Lung (tissue), 11 donors: ENCODE measurements at regions not wholly inside any gene's neighbourhood (a gene's known extent, or its start where the extent isn't known, plus 50 kb on each side); places are given as distances from the start of the nearest gene placed in this dataset.

Experiments
- ATAC-seq: fragments of 200-7000 bp; cut with Tn5 transposase; one replicate; pipeline ENCODE4 v1.9.1; 2020; ENCODE audit warnings: moderate number of reproducible peaks; ENCODE audit not compliant: insufficient read depth, low FRiP score
- DNase-seq, 3 donors: peaks; one replicate each; pipeline ENCODE4 v3.0.0-alpha.2; 2013 to 2017
- H3K27ac ChIP-seq, 2 donors: one replicate each; pipeline ENCODE4 v1.5.1; 2013; ENCODE audit warnings: mild to moderate bottlenecking in 2 of 2, moderate library complexity in 2 of 2, control low read depth in 1 of 2, inconsistent platforms in 1 of 2, low read depth in 1 of 2, low read length in 1 of 2
- H3K27me3 ChIP-seq, 3 donors: one replicate each; pipeline ENCODE4 v1.5.1; 2013; ENCODE audit warnings: low read length in 2 of 3; ENCODE audit not compliant: control insufficient read depth in 3 of 3, insufficient read depth in 3 of 3
- H3K36me3 ChIP-seq, 4 donors: one replicate each; pipeline ENCODE4 v1.5.1; 2013; ENCODE audit warnings: low read length in 4 of 4, mild to moderate bottlenecking in 1 of 4, moderate library complexity in 1 of 4; ENCODE audit not compliant: control insufficient read depth in 4 of 4, insufficient read depth in 4 of 4
- H3K4me1 ChIP-seq, 5 donors: one replicate each; pipeline ENCODE4 v1.5.1; 2013; ENCODE audit warnings: low read length in 5 of 5, mild to moderate bottlenecking in 2 of 5, moderate library complexity in 1 of 5; ENCODE audit not compliant: control insufficient read depth in 5 of 5, insufficient read depth in 5 of 5
- H3K4me3 ChIP-seq: one replicate; pipeline ENCODE4 v1.5.1; 2013; ENCODE audit warnings: mild to moderate bottlenecking, control low read depth, moderate library complexity
- H3K9ac ChIP-seq, 2 donors: one replicate each; pipeline ENCODE4 v1.5.1; 2013; ENCODE audit warnings: low read length in 2 of 2, control low read depth in 1 of 2; ENCODE audit not compliant: insufficient read depth in 1 of 2
- H3K9me3 ChIP-seq, 4 donors: one replicate each; pipeline ENCODE4 v1.5.1; 2013; ENCODE audit warnings: low read length in 3 of 4, mild to moderate bottlenecking in 1 of 4, moderate library complexity in 1 of 4; ENCODE audit not compliant: control insufficient read depth in 4 of 4, insufficient read depth in 3 of 4
- WGBS, 2 donors: extraction: QIAGEN DNeasy Blood & Tissue Kit; methylation state at CpG; one replicate each; pipeline ENCODE4 v1.1.7; 2013; 5-methylcytosine and 5-hydroxymethylcytosine counted together
- TF ChIP-seq, protein P1 (sequence below): IDR thresholded peaks from 2 replicates; pipeline ENCODE4 v1.5.1; 2012; ENCODE audit warnings: mild to moderate bottlenecking; ENCODE audit errors: control extremely low read depth, extremely low read depth
- donor health status: control.
- donor health status: control.
- donor health status: Bipolar disorder and iron deficiency.
- donor health status: healthy.
- donor health status: DM: yes; HTN: yes; CAD: no.

DNA sequence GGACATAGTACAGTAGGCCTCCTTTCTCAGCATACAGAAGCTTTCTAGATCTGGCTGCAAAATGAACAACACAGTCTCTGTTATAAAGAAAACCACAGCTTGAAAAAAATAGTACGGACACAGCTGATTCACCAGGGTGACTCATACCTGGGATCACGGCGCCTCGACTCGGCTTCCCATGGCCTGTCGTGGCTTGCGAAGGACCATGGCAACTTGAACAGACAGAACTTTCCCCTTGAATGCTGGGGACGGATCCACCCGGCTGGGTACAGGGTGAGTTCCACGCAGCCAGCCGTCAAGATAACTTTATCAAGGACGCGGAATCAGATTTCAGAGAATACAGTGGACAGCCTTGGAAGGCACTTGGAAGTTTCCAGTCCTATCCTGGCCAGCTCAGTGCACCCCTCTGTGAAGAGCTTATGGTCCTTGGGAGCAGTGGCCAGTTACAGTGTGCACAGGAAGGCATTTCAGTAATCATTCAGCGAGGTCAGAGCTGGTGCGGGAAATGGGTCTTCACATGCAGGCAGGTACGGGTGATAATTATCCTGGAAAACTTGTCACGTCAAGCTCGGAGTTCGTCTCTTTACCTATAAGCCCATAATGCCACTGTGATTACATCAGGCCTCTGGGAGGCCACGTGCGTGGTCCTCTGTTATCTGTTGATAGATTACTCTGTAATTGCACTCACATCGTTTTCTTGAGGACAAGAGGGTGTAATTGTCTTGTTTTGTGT is 57.9 kb upstream of the MAF start:
- Histone ChIP-seq H3K4me1 (peaks cover 0 to 16% (median 7%) of the 10 kb centered on the region in 5 donors), H3K27ac (no peak overlapping the region), H3K9me3 (peaks cover 0 to 3% (median 0%) of the 10 kb centered on the region in 4 donors), H3K36me3 (no peaks in the 10 kb centered on the region), H3K4me3 (no peak overlapping the region), H3K27me3 (no peaks in the 10 kb centered on the region), H3K9ac (no peak overlapping the region)
- ATAC-seq (no peak), DNase-seq (no peak)
- 88 to 93% methylated on average over 22 of the region's 22 CpGs for WGBS, 2 donors
- TF ChIP-seq, protein P1, sequence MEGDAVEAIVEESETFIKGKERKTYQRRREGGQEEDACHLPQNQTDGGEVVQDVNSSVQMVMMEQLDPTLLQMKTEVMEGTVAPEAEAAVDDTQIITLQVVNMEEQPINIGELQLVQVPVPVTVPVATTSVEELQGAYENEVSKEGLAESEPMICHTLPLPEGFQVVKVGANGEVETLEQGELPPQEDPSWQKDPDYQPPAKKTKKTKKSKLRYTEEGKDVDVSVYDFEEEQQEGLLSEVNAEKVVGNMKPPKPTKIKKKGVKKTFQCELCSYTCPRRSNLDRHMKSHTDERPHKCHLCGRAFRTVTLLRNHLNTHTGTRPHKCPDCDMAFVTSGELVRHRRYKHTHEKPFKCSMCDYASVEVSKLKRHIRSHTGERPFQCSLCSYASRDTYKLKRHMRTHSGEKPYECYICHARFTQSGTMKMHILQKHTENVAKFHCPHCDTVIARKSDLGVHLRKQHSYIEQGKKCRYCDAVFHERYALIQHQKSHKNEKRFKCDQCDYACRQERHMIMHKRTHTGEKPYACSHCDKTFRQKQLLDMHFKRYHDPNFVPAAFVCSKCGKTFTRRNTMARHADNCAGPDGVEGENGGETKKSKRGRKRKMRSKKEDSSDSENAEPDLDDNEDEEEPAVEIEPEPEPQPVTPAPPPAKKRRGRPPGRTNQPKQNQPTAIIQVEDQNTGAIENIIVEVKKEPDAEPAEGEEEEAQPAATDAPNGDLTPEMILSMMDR = no peak

DNA sequence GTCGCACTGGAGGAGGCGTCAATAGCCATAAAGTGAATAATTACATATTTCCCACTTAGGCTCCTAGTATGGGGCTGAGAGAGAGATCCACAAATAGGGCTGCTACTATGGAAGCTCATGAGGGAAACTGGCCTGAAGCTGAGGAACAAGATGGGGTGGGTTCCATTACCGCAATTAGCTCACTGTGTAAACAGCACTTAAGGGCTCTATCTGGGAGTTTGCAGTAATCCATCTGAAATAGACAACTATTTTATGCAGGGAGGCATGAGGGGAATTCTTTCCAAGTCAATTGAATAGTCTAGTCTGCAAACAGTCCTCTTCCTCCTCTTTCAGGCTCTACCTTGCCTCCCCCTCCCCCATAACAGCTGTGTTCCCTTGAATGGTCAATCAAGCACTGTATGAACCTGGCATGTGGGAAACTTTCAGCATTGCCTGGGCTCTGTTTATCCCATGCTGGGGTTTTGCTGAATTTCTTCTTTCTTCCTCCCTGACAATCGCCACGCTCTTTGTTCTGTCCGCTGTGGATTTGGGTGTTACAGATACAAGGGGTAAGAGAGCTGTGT is 56.1 kb upstream of the MAF start:
- peaks cover 0 to 29% (median 14%) of the 10 kb centered on the region in 5 donors for H3K4me1 ChIP-seq
- ATAC-seq (no peak), DNase-seq (peak in 2 of 3 donors; percentile 14 to 31)
- 81 to 89% methylated on average over 6 of the region's 6 CpGs for WGBS, 2 donors
- TF ChIP-seq, protein P1 = no peak
- H3K27ac ChIP-seq = no peak overlapping the region
- no peak overlapping the region for H3K9ac ChIP-seq
- no peak overlapping the region for H3K4me3 ChIP-seq
- no peaks in the 10 kb centered on the region for H3K27me3 ChIP-seq
- H3K36me3 ChIP-seq = no peaks in the 10 kb centered on the region
- peaks cover 0 to 3% (median 0%) of the 10 kb centered on the region in 4 donors for H3K9me3 ChIP-seq

DNA sequence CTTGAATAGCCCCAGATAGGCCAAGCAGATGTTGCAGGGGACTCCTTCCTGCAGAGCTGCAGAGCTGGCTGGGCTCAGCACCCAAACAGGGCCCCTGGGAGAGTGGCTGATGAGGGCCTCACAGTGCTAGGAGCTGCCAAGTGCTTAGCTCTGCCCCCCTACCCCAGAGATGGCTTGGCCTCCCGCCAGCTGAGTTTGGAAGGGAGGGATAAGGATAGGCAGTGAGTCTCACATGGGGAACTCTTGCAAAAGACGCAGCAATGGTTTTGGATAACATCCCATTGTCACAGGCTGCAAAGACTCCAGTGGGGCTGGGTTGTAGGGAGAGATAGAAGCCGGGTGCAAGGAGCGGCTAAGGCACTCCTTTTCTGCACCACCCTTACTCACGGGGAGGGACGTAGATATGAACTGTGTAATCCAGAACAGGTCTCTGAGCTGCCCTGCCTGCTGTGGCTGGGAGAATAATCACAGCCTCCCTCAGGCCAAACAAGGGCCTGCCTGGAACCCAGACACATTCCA is 52.9 kb upstream of the MAF start:
- WGBS, 2 donors = 41 to 53% methylated on average over 6 of the region's 6 CpGs
- no peaks in the 10 kb centered on the region for H3K27me3 ChIP-seq
- ATAC-seq (no peak), DNase-seq (peak; percentile 97 to 99 (median 99))
- H3K4me1 ChIP-seq = peaks cover 0 to 31% (median 14%) of the 10 kb centered on the region in 5 donors
- TF ChIP-seq, protein P1 = no peak
- no peak overlapping the region for H3K27ac ChIP-seq
- no peaks in the 10 kb centered on the region for H3K36me3 ChIP-seq
- no peak overlapping the region for H3K4me3 ChIP-seq
- H3K9me3 ChIP-seq = peaks cover 0 to 3% (median 0%) of the 10 kb centered on the region in 4 donors
- H3K9ac ChIP-seq = no peak overlapping the region
